ENCODE measurements at regions not wholly inside any gene's neighbourhood (a gene's known extent, or its start where the extent isn't known, plus 50 kb on each side); places are given as distances from the start of the nearest gene placed in this dataset.

GRCh38 chr15:70560617-70561328 lies 202.6 kb downstream of the UACA start:
- DNase-seq, result no peak
- WGBS, 2 donors, result 89 to 94% methylated on average over 4 of the region's 4 CpGs
- H3K4me1 ChIP-seq, result peaks cover 4% of the 10 kb centered on the region
- no peak for TF ChIP-seq POLR2A (IDR thresholded peaks at IDR 0.05)
- TF ChIP-seq CTCF (IDR thresholded peaks at IDR 0.05), result no peak
- H3K27me3 ChIP-seq, result no peaks in the 10 kb centered on the region
- no peak overlapping the region for H3K27ac ChIP-seq
- H3K36me3 ChIP-seq (ENCODE audit: low read depth, missing control alignments), result no peaks in the 10 kb centered on the region
- H3K9me3 ChIP-seq, result no peaks in the 10 kb centered on the region
- intact Hi-C loops (cut with DNase I; ENCODE audit: low total_unique reads), result no loop called here
- H3K4me3 ChIP-seq, result no peak overlapping the region

DNA sequence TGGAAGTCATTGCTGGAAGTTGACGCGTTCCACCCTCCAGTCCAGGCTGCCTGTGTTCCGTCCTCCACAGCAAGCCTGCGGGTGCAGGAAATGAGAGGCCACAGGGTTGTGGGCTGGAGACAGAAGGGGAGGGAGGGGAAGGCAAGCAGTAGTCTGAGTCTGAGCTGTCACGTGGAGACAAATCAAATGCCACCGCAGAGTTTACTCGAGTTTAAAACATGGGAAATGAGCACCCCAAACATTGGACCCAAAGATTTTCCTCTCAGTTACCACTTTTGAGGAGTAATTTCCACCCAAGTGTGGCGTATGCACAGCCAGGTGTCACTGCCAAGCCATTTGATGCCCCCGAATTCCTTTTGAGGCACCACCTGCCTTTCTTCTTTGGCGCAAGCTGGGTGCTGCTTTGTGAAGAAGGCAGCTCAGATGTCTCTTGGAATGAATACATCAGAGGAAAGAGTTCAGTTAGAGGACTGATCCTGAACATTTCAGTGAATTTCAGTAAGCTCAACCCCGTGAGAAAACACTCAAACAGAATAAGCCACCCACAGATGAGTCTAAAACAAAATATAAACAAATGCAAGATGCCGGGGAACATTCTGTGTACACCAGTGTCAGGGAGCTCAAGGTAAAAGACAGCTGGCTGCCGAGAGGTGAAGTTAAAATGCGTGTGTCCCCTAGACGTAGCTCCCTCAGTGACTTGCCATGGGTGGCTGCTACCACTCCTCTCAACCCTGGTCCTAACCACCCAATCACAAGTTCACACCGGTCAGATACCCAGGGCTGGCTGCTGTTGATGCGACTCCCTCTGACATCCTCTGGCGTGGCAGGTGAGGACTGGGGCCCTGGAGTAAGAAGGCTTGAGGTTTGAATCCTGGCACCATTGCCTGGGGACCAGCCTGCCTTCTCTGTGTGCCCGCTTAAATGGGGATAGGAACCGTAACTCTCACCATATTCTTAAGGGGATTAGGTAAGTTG lies 203.8 kb downstream of the UACA start:
- no peaks in the 10 kb centered on the region for H3K9me3 ChIP-seq
- intact Hi-C loops (cut with DNase I; ENCODE audit: low total_unique reads), result no loop called here
- no peaks in the 10 kb centered on the region for H3K36me3 ChIP-seq (ENCODE audit: low read depth, missing control alignments)
- TF ChIP-seq CTCF (IDR thresholded peaks at IDR 0.05), result no peak
- TF ChIP-seq POLR2A (IDR thresholded peaks at IDR 0.05), result no peak
- peak; percentile 23 for DNase-seq
- peaks cover 4% of the 10 kb centered on the region for H3K4me1 ChIP-seq
- H3K27me3 ChIP-seq, result no peaks in the 10 kb centered on the region
- H3K4me3 ChIP-seq, result no peak overlapping the region
- 60 to 65% methylated on average over 20 of the region's 20 CpGs for WGBS, 2 donors
- no peak overlapping the region for H3K27ac ChIP-seq

DNA sequence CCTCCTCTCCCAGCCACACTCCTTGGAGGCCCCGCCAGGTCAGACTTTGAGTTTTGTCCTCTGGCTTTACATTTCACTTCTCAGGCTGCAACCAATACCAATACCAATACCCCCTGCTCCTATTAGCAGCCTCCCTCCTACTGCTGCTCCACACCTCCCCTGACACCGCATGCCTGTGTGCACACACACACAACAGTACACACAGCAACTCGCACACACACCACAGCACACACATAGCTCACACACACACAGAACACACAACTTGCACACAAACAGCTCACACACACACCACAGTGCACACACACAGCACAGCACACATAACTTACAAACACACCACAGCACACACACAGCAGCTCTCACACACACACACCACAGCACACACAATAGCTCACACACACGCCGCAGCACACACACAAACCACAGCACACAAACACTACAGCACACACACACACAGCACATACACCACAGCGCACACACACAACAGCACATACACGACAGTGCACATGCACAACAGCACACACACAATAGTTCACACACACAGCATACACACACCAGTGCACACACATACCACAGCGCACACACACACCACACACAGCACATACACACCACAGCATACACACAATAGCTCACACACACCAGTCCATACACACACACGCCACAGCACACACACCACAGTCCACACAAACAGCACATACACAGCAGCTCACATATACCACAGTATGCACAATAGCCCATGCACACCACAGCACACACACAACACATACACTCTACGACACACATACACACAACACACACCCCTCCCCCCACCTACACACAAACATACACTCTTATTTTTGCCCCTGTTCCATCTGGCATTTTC lies 204.7 kb downstream of the UACA start:
- WGBS, 2 donors, result 89% methylated on average over 8 to 10 of the region's 10 CpGs
- Histone ChIP-seq H3K27ac (no peak overlapping the region), H3K27me3 (no peaks in the 10 kb centered on the region), H3K36me3 (ENCODE audit: low read depth, missing control alignments) (no peaks in the 10 kb centered on the region), H3K9me3 (no peaks in the 10 kb centered on the region), H3K4me1 (peaks cover 4% of the 10 kb centered on the region), H3K4me3 (no peak overlapping the region)
- intact Hi-C loops (cut with DNase I; ENCODE audit: low total_unique reads), result no loop called here
- TF ChIP-seq CTCF (IDR thresholded peaks at IDR 0.05), result no peak
- no peak for TF ChIP-seq POLR2A (IDR thresholded peaks at IDR 0.05)
- no peak for DNase-seq

DNA sequence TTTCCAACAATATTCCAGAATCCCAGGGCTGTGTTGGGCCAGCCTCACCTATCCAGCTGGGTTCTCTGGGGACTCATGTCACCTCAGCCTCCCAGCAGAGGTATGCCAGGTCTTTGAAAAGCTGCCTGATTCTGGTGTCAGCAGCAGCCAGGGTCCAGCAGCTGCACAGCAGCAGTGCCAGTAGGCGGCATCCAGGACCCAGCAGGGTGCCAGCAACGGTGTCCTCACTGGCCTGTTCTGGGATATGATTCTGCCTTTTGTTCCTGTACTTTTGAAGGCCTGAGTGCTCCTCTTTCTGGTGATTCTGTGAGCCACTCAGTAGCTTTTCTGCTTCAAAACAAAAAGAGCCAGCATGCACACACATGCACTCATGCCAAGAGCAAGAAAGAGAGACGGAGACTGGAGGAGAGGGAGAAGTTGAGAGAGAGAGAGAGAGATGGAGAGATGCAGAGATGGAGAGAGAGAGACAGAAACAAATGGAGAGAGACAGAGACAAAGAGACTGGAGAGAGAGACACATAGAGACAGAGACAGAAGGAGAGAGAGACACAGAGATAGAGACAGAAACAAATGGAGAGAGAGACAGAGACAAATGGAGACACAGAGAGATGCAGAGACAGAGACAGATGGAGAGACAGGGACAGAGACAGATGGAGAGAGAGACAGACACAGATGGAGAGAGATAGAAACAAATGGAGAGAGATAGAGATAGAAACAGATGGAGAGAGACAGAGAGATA lies 205.7 kb downstream of the UACA start:
- Histone ChIP-seq H3K4me3 (no peak overlapping the region), H3K9me3 (no peaks in the 10 kb centered on the region), H3K27ac (no peak overlapping the region), H3K36me3 (ENCODE audit: low read depth, missing control alignments) (no peaks in the 10 kb centered on the region), H3K27me3 (no peaks in the 10 kb centered on the region), H3K4me1 (peaks cover 4% of the 10 kb centered on the region)
- intact Hi-C loops (cut with DNase I; ENCODE audit: low total_unique reads), result no loop called here
- 75 to 88% methylated on average over 3 of the region's 3 CpGs for WGBS, 2 donors
- TF ChIP-seq POLR2A (IDR thresholded peaks at IDR 0.05) (no peak), CTCF (IDR thresholded peaks at IDR 0.05) (no peak)
- no peak for DNase-seq
